SU-DHL-6 (cell line): ENCODE measurements at regions not wholly inside any gene's neighbourhood (a gene's known extent, or its start where the extent isn't known, plus 50 kb on each side); places are given as distances from the start of the nearest gene placed in this dataset.

ENCODE experiments used
- H2AFZ ChIP-seq: fragments of 200-600 bp; sonication (generic); 2 replicates; pipeline ENCODE4 v1.6.1; 2014; ENCODE audit warnings: low read depth, mild to moderate bottlenecking, moderate library complexity, mixed read lengths, antibody characterized with exemption, low read length; ENCODE audit not compliant: severe bottlenecking
- H3F3A ChIP-seq: fragments of 200-600 bp; shearing (Covaris generic); 2 replicates; pipeline ENCODE4 v1.6.0; 2016; ENCODE audit warnings: antibody characterized with exemption, mild to moderate bottlenecking; ENCODE audit not compliant: insufficient read depth
- H3K27ac ChIP-seq: fragments of 200-600 bp; sonication (generic); 2 replicates; pipeline ENCODE4 v1.5.1; 2016; ENCODE audit warnings: low read depth, mild to moderate bottlenecking, low read length, moderate library complexity, mixed read lengths
- H3K27me3 ChIP-seq: fragments of 200-600 bp; sonication (generic), shearing (Covaris generic); 2 replicates; pipeline ENCODE4 v1.6.0; 2014; ENCODE audit warnings: mild to moderate bottlenecking, low read length
- H3K36me3 ChIP-seq: fragments of 200-600 bp; sonication (generic); 2 replicates; pipeline ENCODE4 v1.6.1; 2014; ENCODE audit warnings: mild to moderate bottlenecking, low read length, mixed read lengths
- H3K4me2 ChIP-seq: fragments of 300-600, 200-600 bp; shearing (Covaris generic), sonication (generic); 2 replicates; pipeline ENCODE4 v1.6.0; 2014; ENCODE audit warnings: low read length, low read depth, mild to moderate bottlenecking; ENCODE audit not compliant: poor library complexity, severe bottlenecking
- H3K4me3 ChIP-seq: fragments of 200-600 bp; sonication (generic); 2 replicates; pipeline ENCODE4 v1.5.1; 2014; ENCODE audit warnings: antibody characterized with exemption, low read length, mild to moderate bottlenecking, mixed read lengths; ENCODE audit not compliant: insufficient read depth, poor library complexity, severe bottlenecking
- H3K79me2 ChIP-seq: fragments of 200-600 bp; sonication (generic); 2 replicates; pipeline ENCODE4 v1.6.1; 2014; ENCODE audit warnings: mild to moderate bottlenecking, low read length, moderate library complexity; ENCODE audit not compliant: insufficient read depth
- H3K9ac ChIP-seq: fragments of 200-600 bp; sonication (generic); 2 replicates; pipeline ENCODE4 v1.7.0; 2014; ENCODE audit warnings: mild to moderate bottlenecking, low read length
- H3K9me2 ChIP-seq: fragments of 200-600 bp; sonication (generic); replicated peaks from 2 replicates; pipeline ENCODE4 v1.6.1; 2014; ENCODE audit warnings: low read length; ENCODE audit not compliant: insufficient read depth
- H3K9me3 ChIP-seq: fragments of 200-600 bp; sonication (generic); 2 replicates; pipeline ENCODE4 v1.6.1; 2014; ENCODE audit warnings: low read length, mixed read lengths; ENCODE audit not compliant: insufficient read depth
- H4K20me1 ChIP-seq: fragments of 200-600 bp; sonication (generic); 2 replicates; pipeline ENCODE4 v1.6.1; 2014; ENCODE audit warnings: low read depth, mild to moderate bottlenecking, antibody characterized with exemption, low read length, moderate library complexity, mixed read lengths
- EZH2phosphoT487 ChIP-seq: fragments of 200-600 bp; sonication (generic), shearing (Covaris generic); conservative IDR thresholded peaks from 2 replicates; pipeline ENCODE4 v1.6.1; 2018; ENCODE audit warnings: mild to moderate bottlenecking, antibody characterized with exemption, low read length, moderate library complexity, mixed read lengths
- TF ChIP-seq, protein P1 (sequence below): fragments of 200-600 bp; sonication (generic); IDR thresholded peaks from one replicate; pipeline ENCODE4 v1.5.1; 2017; ENCODE audit warnings: antibody characterized with exemption, mild to moderate bottlenecking, low read length, moderate library complexity; ENCODE audit not compliant: insufficient read depth, poor library complexity, severe bottlenecking

DNA sequence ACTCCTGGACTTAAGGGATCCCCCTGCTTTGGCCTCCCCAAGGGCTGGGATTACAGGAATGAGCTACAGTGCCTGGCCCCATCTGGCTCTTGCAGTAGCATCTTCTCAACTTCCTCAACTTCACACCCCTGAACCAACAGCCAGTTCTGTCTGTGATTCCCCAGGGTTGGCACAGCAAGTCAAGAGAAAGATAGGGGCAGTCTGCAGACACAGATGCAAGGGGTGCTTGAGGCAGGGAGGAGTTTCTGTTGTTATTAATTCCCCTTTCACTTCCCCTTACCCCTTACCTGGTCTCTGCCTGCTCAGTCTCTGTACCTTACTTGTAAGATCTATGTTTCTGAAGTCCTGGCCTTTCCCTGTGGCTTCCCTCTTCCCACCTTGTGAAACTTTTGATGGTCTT, 54.1 kb upstream of the MEX3C start:
- Histone ChIP-seq H3K79me2 (no peaks in the 10 kb centered on the region), H3K27ac (peak overlapping the region; percentile 57), H3K9ac (0 out of 2 replicates have a peak overlapping the region, but pooled peaks have one; percentile 16), H3F3A (no peaks in the 10 kb centered on the region), H3K4me2 (peak overlapping the region; percentile 54), H3K36me3 (no peaks in the 10 kb centered on the region), H3K9me2 (no peaks in the 10 kb centered on the region), H4K20me1 (no peaks in the 10 kb centered on the region), H3K4me3 (no peak overlapping the region), H3K27me3 (no peaks in the 10 kb centered on the region), H3K9me3 (no peaks in the 10 kb centered on the region), H2AFZ (peak overlapping the region; percentile 49)
- TF ChIP-seq, protein P1, sequence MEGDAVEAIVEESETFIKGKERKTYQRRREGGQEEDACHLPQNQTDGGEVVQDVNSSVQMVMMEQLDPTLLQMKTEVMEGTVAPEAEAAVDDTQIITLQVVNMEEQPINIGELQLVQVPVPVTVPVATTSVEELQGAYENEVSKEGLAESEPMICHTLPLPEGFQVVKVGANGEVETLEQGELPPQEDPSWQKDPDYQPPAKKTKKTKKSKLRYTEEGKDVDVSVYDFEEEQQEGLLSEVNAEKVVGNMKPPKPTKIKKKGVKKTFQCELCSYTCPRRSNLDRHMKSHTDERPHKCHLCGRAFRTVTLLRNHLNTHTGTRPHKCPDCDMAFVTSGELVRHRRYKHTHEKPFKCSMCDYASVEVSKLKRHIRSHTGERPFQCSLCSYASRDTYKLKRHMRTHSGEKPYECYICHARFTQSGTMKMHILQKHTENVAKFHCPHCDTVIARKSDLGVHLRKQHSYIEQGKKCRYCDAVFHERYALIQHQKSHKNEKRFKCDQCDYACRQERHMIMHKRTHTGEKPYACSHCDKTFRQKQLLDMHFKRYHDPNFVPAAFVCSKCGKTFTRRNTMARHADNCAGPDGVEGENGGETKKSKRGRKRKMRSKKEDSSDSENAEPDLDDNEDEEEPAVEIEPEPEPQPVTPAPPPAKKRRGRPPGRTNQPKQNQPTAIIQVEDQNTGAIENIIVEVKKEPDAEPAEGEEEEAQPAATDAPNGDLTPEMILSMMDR, result no peak
- TF ChIP-seq EZH2phosphoT487, result no peak

DNA sequence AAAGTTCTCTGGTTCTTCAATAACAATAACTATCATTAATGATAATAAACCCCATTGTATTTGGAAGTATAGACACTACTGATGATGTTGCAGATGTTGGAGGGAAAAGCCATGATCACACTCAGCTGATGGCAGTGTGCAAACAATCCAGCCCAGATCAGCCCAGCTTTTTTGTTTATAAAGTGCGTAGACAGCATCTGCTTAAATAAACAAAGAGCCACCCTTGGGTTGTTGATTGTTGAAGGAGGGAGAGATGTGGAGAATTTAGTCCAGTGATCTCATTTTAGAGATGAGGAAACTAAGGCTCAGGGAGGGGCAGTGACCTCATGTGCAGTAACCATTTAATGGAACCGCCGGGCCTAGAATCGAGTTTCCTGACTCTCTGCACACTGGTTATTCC, 56.0 kb upstream of the MEX3C start:
- Histone ChIP-seq H3K9me2 (no peaks in the 10 kb centered on the region), H3K27me3 (no peaks in the 10 kb centered on the region), H3K4me3 (no peak overlapping the region), H3K9ac (no peak overlapping the region), H3K36me3 (no peaks in the 10 kb centered on the region), H3K27ac (no peak overlapping the region), H3K79me2 (no peaks in the 10 kb centered on the region), H3K4me2 (no peak overlapping the region), H2AFZ (no peak overlapping the region), H3F3A (no peaks in the 10 kb centered on the region), H4K20me1 (no peaks in the 10 kb centered on the region), H3K9me3 (no peaks in the 10 kb centered on the region)
- no peak for TF ChIP-seq EZH2phosphoT487
- TF ChIP-seq, protein P1, result no peak

DNA sequence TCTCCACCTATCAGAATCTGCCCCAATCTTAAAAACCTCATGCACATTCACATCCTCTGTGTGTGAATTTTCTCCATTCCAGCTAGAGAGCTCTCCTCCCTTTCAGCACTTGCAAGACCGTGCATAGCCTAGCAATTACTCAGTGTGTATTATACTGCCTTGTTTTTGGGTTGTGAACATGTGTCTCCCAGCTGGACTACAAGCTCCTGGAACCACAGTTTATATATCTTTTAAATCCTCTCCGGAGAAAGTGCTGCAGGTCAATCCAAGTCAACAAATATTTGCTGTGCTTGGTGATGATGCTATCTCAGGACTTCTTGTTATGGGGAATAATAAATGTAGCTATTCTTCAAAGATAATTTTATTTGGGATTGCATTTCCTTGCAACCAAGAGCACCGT, 58.2 kb upstream of the MEX3C start:
- no peak overlapping the region for H3K27ac ChIP-seq
- no peaks in the 10 kb centered on the region for H3F3A ChIP-seq
- H3K9me3 ChIP-seq, result no peaks in the 10 kb centered on the region
- no peak overlapping the region for H3K4me2 ChIP-seq
- H3K27me3 ChIP-seq, result no peaks in the 10 kb centered on the region
- TF ChIP-seq, protein P1, result no peak
- TF ChIP-seq EZH2phosphoT487, result no peak
- H2AFZ ChIP-seq, result no peak overlapping the region
- no peak overlapping the region for H3K4me3 ChIP-seq
- no peaks in the 10 kb centered on the region for H3K9me2 ChIP-seq
- H3K79me2 ChIP-seq, result no peaks in the 10 kb centered on the region
- no peaks in the 10 kb centered on the region for H3K36me3 ChIP-seq
- no peaks in the 10 kb centered on the region for H4K20me1 ChIP-seq
- H3K9ac ChIP-seq, result no peak overlapping the region
